ENCODE measurements at regions not wholly inside any gene's neighbourhood (a gene's known extent, or its start where the extent isn't known, plus 50 kb on each side); places are given as distances from the start of the nearest gene placed in this dataset.

- no peaks in the 10 kb centered on the region for H3K36me3 Mint-ChIP-seq (ENCODE audit: insufficient read depth in 1 of 3, low read depth in 3 of 3)
These were observed 166.3 kb downstream of the MYCN start for GRCh38 chr2:16106619-16107018.

More at GRCh38 chr2:16106619-16107018, 166.3 kb downstream of the MYCN start:
- H3K9me3 Mint-ChIP-seq = no peaks in the 10 kb centered on the region
- Histone ChIP-seq H3K4me1 (ENCODE audit: insufficient read depth, low read length) (peaks cover 16% of the 10 kb centered on the region; the same call in 1 of the 2 replicates), H3K23ac (ENCODE audit: insufficient read length, low read depth, low read length) (no peak overlapping the region), H3K27me3 (ENCODE audit: insufficient read depth, low read length) (no peaks in the 10 kb centered on the region), H2AFZ (ENCODE audit: low read length) (no peak overlapping the region), H4K5ac (ENCODE audit: insufficient read length, low read depth, low read length) (no peak overlapping the region), H2BK15ac (ENCODE audit: low read depth, low read length) (no peak overlapping the region; the same call in 1 of the 2 replicates), H3K23me2 (ENCODE audit: insufficient read length, low read depth, low read length, poor library complexity, severe bottlenecking) (no peaks in the 10 kb centered on the region), H2BK20ac (ENCODE audit: low read depth, low read length, poor library complexity, severe bottlenecking) (no peak overlapping the region), H2BK12ac (ENCODE audit: insufficient read length, low read depth, low read length) (no peak overlapping the region), H3K56ac (ENCODE audit: insufficient read length, low read depth, low read length) (no peak overlapping the region), H4K20me1 (ENCODE audit: control insufficient read depth, insufficient read depth, insufficient read length) (no peaks in the 10 kb centered on the region), H3K79me2 (ENCODE audit: insufficient read depth, low read length) (no peaks in the 10 kb centered on the region), H3K14ac (ENCODE audit: insufficient read depth, low read length) (peak overlapping the region; percentile 17; the same call in 1 of the 2 replicates), H3K9me3 (ENCODE audit: control insufficient read depth, low read depth, low read length) (no peaks in the 10 kb centered on the region), H2BK5ac (ENCODE audit: insufficient read length, low read length) (peak overlapping the region; percentile 64), H2BK120ac (ENCODE audit: low read depth, low read length, poor library complexity, severe bottlenecking) (no peak overlapping the region), H3K4me2 (ENCODE audit: insufficient read depth, insufficient read length, low read length) (peak overlapping the region; percentile 87), H3K27ac (ENCODE audit: insufficient read length, low read depth, low read length) (peak overlapping the region; percentile 100), H3K4ac (ENCODE audit: low read depth, low read length) (no peak overlapping the region), H2AK5ac (ENCODE audit: insufficient read length, low read length) (no peak overlapping the region), H3K18ac (ENCODE audit: insufficient read length, low read depth, low read length) (peak overlapping the region; percentile 66), H4K91ac (ENCODE audit: insufficient read length, low read depth, low read length) (peak overlapping the region; percentile 49), H3K79me1 (ENCODE audit: insufficient read depth, low read depth, low read length, poor library complexity, severe bottlenecking) (no peaks in the 10 kb centered on the region), H3T11ph (ENCODE audit: low read length) (no peak overlapping the region), H3K9ac (ENCODE audit: extremely low read depth, insufficient read length, low read length) (no peak overlapping the region), H4K8ac (replicated peaks; ENCODE audit: insufficient read length, low read depth, low read length) (peak overlapping the region; percentile 16)
- no peaks in the 10 kb centered on the region for H3K27me3 Mint-ChIP-seq (ENCODE audit: low read depth)
- no peak for TF ChIP-seq CTCF (conservative IDR thresholded peaks at IDR 0.05)
- WGBS (ENCODE audit: extremely low coverage, insufficient read length, low lambda C conversion rate) = no CpG with 5 or more reads among the region's 6 CpGs
- peaks cover 59 to 66% of the 10 kb centered on the region in 2 experiments for H3K4me1 Mint-ChIP-seq
- no peak for DNase-seq
- peak overlapping the region; percentile 96 to 98 (median 97) for H3K27ac Mint-ChIP-seq
- no peak overlapping the region for H3K4me3 Mint-ChIP-seq

All from H9 (cell line).